Ecto neural progenitor cell (in vitro differentiated cells): ENCODE measurements at regions not wholly inside any gene's neighbourhood (a gene's known extent, or its start where the extent isn't known, plus 50 kb on each side); places are given as distances from the start of the nearest gene placed in this dataset.
"Not testable (repeated sequence)": the region's sequence is repeated elsewhere in the genome, so short reads cannot be mapped to it uniquely, and the experiment has no call there.

ENCODE experiments used
- DNase-seq: peaks from one replicate; pipeline ENCODE4 v3.0.0-alpha.2; 2018; ENCODE audit warnings: low spot score

- DNase-seq, result no peak
Observed at GRCh38 chr2:14425869-14426268, 206.6 kb upstream of the LRATD1 start.

- DNase-seq, result no peak
Observed at GRCh38 chr2:14428056-14428455, 204.5 kb upstream of the LRATD1 start.

- DNase-seq, result no peak
Observed at GRCh38 chr2:14433946-14434495, 198.5 kb upstream of the LRATD1 start.

GRCh38 chr2:14445670-14446069 lies 186.8 kb upstream of the LRATD1 start:
- no peak for DNase-seq

GRCh38 chr2:14448340-14448739 lies 184.2 kb upstream of the LRATD1 start:
- DNase-seq, result no peak

GRCh38 chr2:14451312-14451711 lies 181.2 kb upstream of the LRATD1 start:
- DNase-seq, result no peak

- DNase-seq, result no peak
Observed at GRCh38 chr2:14454202-14454601, 178.3 kb upstream of the LRATD1 start.

GRCh38 chr2:14459786-14460325 lies 172.7 kb upstream of the LRATD1 start:
- no peak for DNase-seq

- no peak for DNase-seq
Observed at GRCh38 chr2:14475994-14476393, 156.5 kb upstream of the LRATD1 start.

GRCh38 chr2:14479486-14479885 lies 153.0 kb upstream of the LRATD1 start:
- DNase-seq, result no peak

- DNase-seq, result no peak
Observed at GRCh38 chr2:14480120-14480519, 152.4 kb upstream of the LRATD1 start.

- DNase-seq, result no peak
Observed at GRCh38 chr2:14480906-14481305, 151.6 kb upstream of the LRATD1 start.

GRCh38 chr2:14492920-14493503 lies 139.5 kb upstream of the LRATD1 start:
- DNase-seq, result peak; percentile 47

GRCh38 chr2:14494759-14495158 lies 137.8 kb upstream of the LRATD1 start:
- DNase-seq, result no peak

GRCh38 chr2:14501061-14501460 lies 131.5 kb upstream of the LRATD1 start:
- DNase-seq, result no peak

- not testable (repeated sequence) for DNase-seq
Observed at GRCh38 chr2:14506955-14507354, 125.6 kb upstream of the LRATD1 start.

- DNase-seq, result no peak
Observed at GRCh38 chr2:14511541-14511940, 121.0 kb upstream of the LRATD1 start.

- no peak for DNase-seq
Observed at GRCh38 chr2:14513903-14514302, 118.6 kb upstream of the LRATD1 start.

GRCh38 chr2:14516844-14517243 lies 115.7 kb upstream of the LRATD1 start:
- DNase-seq, result no peak

- DNase-seq, result no peak
Observed at GRCh38 chr2:14517731-14518130, 114.8 kb upstream of the LRATD1 start.

GRCh38 chr2:14520385-14520945 lies 112.1 kb upstream of the LRATD1 start:
- DNase-seq, result no peak

GRCh38 chr2:14524041-14524802 lies 108.3 kb upstream of the LRATD1 start:
- no peak for DNase-seq

- no peak for DNase-seq
Observed at GRCh38 chr2:14524803-14525080, 107.8 kb upstream of the LRATD1 start.
